ENCODE measurements at regions not wholly inside any gene's neighbourhood (a gene's known extent, or its start where the extent isn't known, plus 50 kb on each side); places are given as distances from the start of the nearest gene placed in this dataset.

- TF ChIP-seq CTCF (conservative IDR thresholded peaks at IDR 0.05; ENCODE audit: low read length) = no peak
- no peak for TF ChIP-seq EZH2phosphoT487 (IDR thresholded peaks at IDR 0.05; ENCODE audit: borderline replicate concordance)
These were observed 205.5 kb downstream of the JCAD start for GRCh38 chr10:29853913-29854312.

All from Loucy (cell line).